HEK293 (cell line): ENCODE measurements at regions not wholly inside any gene's neighbourhood (a gene's known extent, or its start where the extent isn't known, plus 50 kb on each side); places are given as distances from the start of the nearest gene placed in this dataset.

Experiments used
- CTCF ChIA-PET: fragments of 350-600 bp; formaldehyde crosslinking; extraction: SDS; loops from one replicate; lab custom pipeline; 2021; ENCODE audit warnings: antibody characterized with exemption; lab: Yijun Ruan, JAX
- POLR2A ChIA-PET: fragments of 300-600 bp; formaldehyde crosslinking; extraction: SDS; loops from one replicate; lab custom pipeline; 2020; ENCODE audit warnings: antibody characterized with exemption, inconsistent platforms; lab: Yijun Ruan, JAX
- H3K27ac ChIP-seq: fragments of 200-500 bp; sonication (Bioruptor generic); 2 replicates; pipeline ENCODE4 v1.5.1; 2014; ENCODE audit warnings: low read depth, low read length, control low read depth, inconsistent platforms; ENCODE audit errors: extremely low read depth
- H3K36me3 ChIP-seq, 2 experiments: fragments of 200-500 bp in 1 of 2; sonication (Bioruptor generic) in 1 of 2; 1 replicate in 1 of 2; 2 replicates in 1 of 2; pipeline ENCODE4 v1.5.1; 2014 to 2017; ENCODE audit warnings: inconsistent platforms in 2 of 2, low read length in 2 of 2; ENCODE audit not compliant: control insufficient read depth in 2 of 2, insufficient read depth in 1 of 2
- H3K4me1 ChIP-seq: fragments of 200-500 bp; sonication (Bioruptor generic); 2 replicates; pipeline ENCODE4 v1.5.1; 2014; ENCODE audit warnings: mild to moderate bottlenecking, low read length, inconsistent platforms; ENCODE audit not compliant: control insufficient read depth, insufficient read depth
- H3K4me3 ChIP-seq: 2 replicates; pipeline ENCODE4 v1.5.1; 2011; ENCODE audit warnings: low read depth, mild to moderate bottlenecking, control low read depth, low read length, moderate library complexity
- H3K9me3 ChIP-seq: fragments of 200-500 bp; sonication (Bioruptor generic); 2 replicates; pipeline ENCODE4 v1.5.1; 2014; ENCODE audit warnings: low read depth, low read length, inconsistent platforms; ENCODE audit not compliant: control insufficient read depth, insufficient read depth
- EGR2 ChIP-seq: fragments of 450-650 bp; formaldehyde crosslinking; IDR thresholded peaks from 2 replicates; pipeline ENCODE4 v1.5.1; 2016; ENCODE audit warnings: low read depth, missing biosample characterization, missing genetic modification characterization
- GLIS1 ChIP-seq: fragments of 450-650 bp; formaldehyde crosslinking; IDR thresholded peaks from 2 replicates; pipeline ENCODE4 v1.5.1; 2016; ENCODE audit warnings: missing biosample characterization, missing genetic modification characterization
- IKZF3 ChIP-seq: fragments of 450-650 bp; IDR thresholded peaks from 2 replicates; pipeline ENCODE4 v1.5.0; 2018; ENCODE audit warnings: missing biosample characterization, mild to moderate bottlenecking, missing genetic modification characterization, moderate library complexity
- KLF8 ChIP-seq: fragments of 450-650 bp; formaldehyde crosslinking; IDR thresholded peaks from 2 replicates; pipeline ENCODE4 v1.5.1; 2016; ENCODE audit warnings: missing biosample characterization, missing genetic modification characterization
- SP7 ChIP-seq: fragments of 450-650 bp; formaldehyde crosslinking; IDR thresholded peaks from 2 replicates; pipeline ENCODE4 v1.5.1; 2016; ENCODE audit warnings: missing biosample characterization, missing genetic modification characterization
- YY2 ChIP-seq: fragments of 450-650 bp; formaldehyde crosslinking; IDR thresholded peaks from 2 replicates; pipeline ENCODE4 v1.5.1; 2016; ENCODE audit warnings: missing biosample characterization, missing genetic modification characterization
- ZEB2 ChIP-seq: fragments of 450-650 bp; formaldehyde crosslinking; IDR thresholded peaks from 2 replicates; pipeline ENCODE4 v1.5.1; 2016; ENCODE audit warnings: missing biosample characterization, missing genetic modification characterization
- ZIC2 ChIP-seq: fragments of 450-650 bp; formaldehyde crosslinking; IDR thresholded peaks from 2 replicates; pipeline ENCODE4 v1.5.1; 2016; ENCODE audit warnings: missing biosample characterization, missing genetic modification characterization
- ZNF133 ChIP-seq: fragments of 450-650 bp; formaldehyde crosslinking; IDR thresholded peaks from 2 replicates; pipeline ENCODE4 v1.5.1; 2016; ENCODE audit warnings: missing biosample characterization, missing genetic modification characterization
- ZNF146 ChIP-seq: fragments of 450-650 bp; formaldehyde crosslinking; IDR thresholded peaks from 2 replicates; pipeline ENCODE4 v1.5.1; 2016; ENCODE audit warnings: missing biosample characterization, missing genetic modification characterization
- ZNF202 ChIP-seq: fragments of 450-650 bp; formaldehyde crosslinking; IDR thresholded peaks from 2 replicates; pipeline ENCODE4 v1.5.1; 2016; ENCODE audit warnings: missing biosample characterization, missing genetic modification characterization, borderline replicate concordance
- ZNF23 ChIP-seq: fragments of 450-650 bp; formaldehyde crosslinking; IDR thresholded peaks from 2 replicates; pipeline ENCODE4 v1.5.1; 2016; ENCODE audit warnings: missing biosample characterization, missing genetic modification characterization, borderline replicate concordance
- ZNF350 ChIP-seq: fragments of 450-650 bp; formaldehyde crosslinking; IDR thresholded peaks from 2 replicates; pipeline ENCODE4 v1.5.0; 2017; ENCODE audit warnings: missing biosample characterization, mild to moderate bottlenecking, missing genetic modification characterization
- ZNF354C ChIP-seq: fragments of 450-650 bp; formaldehyde crosslinking; IDR thresholded peaks from 2 replicates; pipeline ENCODE4 v1.5.1; 2016; ENCODE audit warnings: missing biosample characterization, missing genetic modification characterization, low read depth, borderline replicate concordance
- ZNF391 ChIP-seq: fragments of 450-650 bp; formaldehyde crosslinking; IDR thresholded peaks from 2 replicates; pipeline ENCODE4 v1.5.1; 2016; ENCODE audit warnings: low read depth, missing biosample characterization, missing genetic modification characterization, borderline replicate concordance
- ZNF423 ChIP-seq: fragments of 450-650 bp; formaldehyde crosslinking; IDR thresholded peaks from 2 replicates; pipeline ENCODE4 v1.5.1; 2016; ENCODE audit warnings: missing biosample characterization, missing genetic modification characterization
- ZNF561 ChIP-seq: fragments of 450-650 bp; IDR thresholded peaks from 2 replicates; pipeline ENCODE4 v1.5.1; 2018; ENCODE audit warnings: missing biosample characterization, missing genetic modification characterization, borderline replicate concordance
- ZNF585B ChIP-seq: fragments of 450-650 bp; formaldehyde crosslinking; IDR thresholded peaks from 2 replicates; pipeline ENCODE4 v1.5.1; 2016; ENCODE audit warnings: missing biosample characterization, missing genetic modification characterization
- ZNF596 ChIP-seq: fragments of 450-650 bp; IDR thresholded peaks from 2 replicates; pipeline ENCODE4 v1.5.0; 2018; ENCODE audit warnings: missing biosample characterization, mild to moderate bottlenecking, missing genetic modification characterization, moderate library complexity
- ZNF600 ChIP-seq: fragments of 450-650 bp; formaldehyde crosslinking; IDR thresholded peaks from 2 replicates; pipeline ENCODE4 v1.5.1; 2016; ENCODE audit warnings: missing biosample characterization, missing genetic modification characterization
- ZNF664 ChIP-seq: fragments of 450-650 bp; formaldehyde crosslinking; IDR thresholded peaks from 2 replicates; pipeline ENCODE4 v1.5.1; 2016; ENCODE audit warnings: missing biosample characterization, missing genetic modification characterization
- ZSCAN30 ChIP-seq: fragments of 450-650 bp; IDR thresholded peaks from 2 replicates; pipeline ENCODE4 v1.5.1; 2018; ENCODE audit warnings: missing biosample characterization, mild to moderate bottlenecking, missing genetic modification characterization, moderate library complexity
- TF ChIP-seq, protein P1 (sequence below): fragments of 450-650 bp; formaldehyde crosslinking; IDR thresholded peaks from 2 replicates; pipeline ENCODE4 v1.5.1; 2016; ENCODE audit warnings: missing biosample characterization, missing genetic modification characterization
- TF ChIP-seq, protein P2 (sequence below): fragments of 450-650 bp; formaldehyde crosslinking; IDR thresholded peaks from 2 replicates; pipeline ENCODE4 v1.5.1; 2016; ENCODE audit warnings: missing biosample characterization, missing genetic modification characterization
- TF ChIP-seq, protein P3 (sequence below): fragments of 450-650 bp; formaldehyde crosslinking; IDR thresholded peaks from 2 replicates; pipeline ENCODE4 v1.5.1; 2016; ENCODE audit warnings: missing biosample characterization, missing genetic modification characterization
- TF ChIP-seq, protein P4 (sequence below): fragments of 450-650 bp; formaldehyde crosslinking; IDR thresholded peaks from 2 replicates; pipeline ENCODE4 v1.5.1; 2016; ENCODE audit warnings: missing biosample characterization, missing genetic modification characterization
- TF ChIP-seq, protein P5 (sequence below): fragments of 450-650 bp; formaldehyde crosslinking; IDR thresholded peaks from 2 replicates; pipeline ENCODE4 v1.5.1; 2017; ENCODE audit warnings: missing biosample characterization, missing genetic modification characterization

DNA sequence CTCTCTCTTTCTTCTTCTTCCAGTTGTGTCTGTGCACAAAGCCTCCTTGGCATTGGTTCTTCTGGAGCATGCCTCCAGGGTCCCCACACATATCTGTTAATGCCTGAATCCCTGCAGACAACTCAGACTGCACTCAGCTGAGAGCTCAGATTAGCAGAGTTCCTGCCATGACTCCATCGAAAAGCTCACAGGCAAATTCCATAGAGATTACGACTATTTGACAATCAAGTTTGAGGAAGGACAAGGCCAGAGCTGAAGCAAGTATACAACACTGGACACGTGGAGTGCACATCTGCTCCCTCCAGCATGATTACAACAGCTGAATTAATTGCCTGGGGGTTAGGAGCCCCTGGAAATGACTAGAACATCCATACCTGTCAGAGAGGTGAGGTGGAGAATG lies 190.7 kb downstream of the INSIG2 start:
- CTCF ChIA-PET: interaction anchor here (0.5 to 1.4 kb wide), 3 partner anchors 62 to 232 kb away, joined by 3 to 7 read pairs (median 3); no protein-coding TSS in a partner anchor
- TF ChIP-seq, protein P1, sequence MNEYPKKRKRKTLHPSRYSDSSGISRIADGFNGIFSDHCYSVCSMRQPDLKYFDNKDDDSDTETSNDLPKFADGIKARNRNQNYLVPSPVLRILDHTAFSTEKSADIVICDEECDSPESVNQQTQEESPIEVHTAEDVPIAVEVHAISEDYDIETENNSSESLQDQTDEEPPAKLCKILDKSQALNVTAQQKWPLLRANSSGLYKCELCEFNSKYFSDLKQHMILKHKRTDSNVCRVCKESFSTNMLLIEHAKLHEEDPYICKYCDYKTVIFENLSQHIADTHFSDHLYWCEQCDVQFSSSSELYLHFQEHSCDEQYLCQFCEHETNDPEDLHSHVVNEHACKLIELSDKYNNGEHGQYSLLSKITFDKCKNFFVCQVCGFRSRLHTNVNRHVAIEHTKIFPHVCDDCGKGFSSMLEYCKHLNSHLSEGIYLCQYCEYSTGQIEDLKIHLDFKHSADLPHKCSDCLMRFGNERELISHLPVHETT (tag by site-specific recombination): no peak
- TF ChIP-seq ZNF350 (tag by site-specific recombination) (no peak), ZNF423 (tag by site-specific recombination) (no peak), ZNF585B (tag by site-specific recombination) (no peak), ZIC2 (no peak), ZNF596 (no peak), ZNF146 (tag by site-specific recombination) (no peak), GLIS1 (no peak), ZNF23 (no peak), ZNF133 (no peak), ZNF600 (tag by site-specific recombination) (no peak)
- TF ChIP-seq, protein P2, sequence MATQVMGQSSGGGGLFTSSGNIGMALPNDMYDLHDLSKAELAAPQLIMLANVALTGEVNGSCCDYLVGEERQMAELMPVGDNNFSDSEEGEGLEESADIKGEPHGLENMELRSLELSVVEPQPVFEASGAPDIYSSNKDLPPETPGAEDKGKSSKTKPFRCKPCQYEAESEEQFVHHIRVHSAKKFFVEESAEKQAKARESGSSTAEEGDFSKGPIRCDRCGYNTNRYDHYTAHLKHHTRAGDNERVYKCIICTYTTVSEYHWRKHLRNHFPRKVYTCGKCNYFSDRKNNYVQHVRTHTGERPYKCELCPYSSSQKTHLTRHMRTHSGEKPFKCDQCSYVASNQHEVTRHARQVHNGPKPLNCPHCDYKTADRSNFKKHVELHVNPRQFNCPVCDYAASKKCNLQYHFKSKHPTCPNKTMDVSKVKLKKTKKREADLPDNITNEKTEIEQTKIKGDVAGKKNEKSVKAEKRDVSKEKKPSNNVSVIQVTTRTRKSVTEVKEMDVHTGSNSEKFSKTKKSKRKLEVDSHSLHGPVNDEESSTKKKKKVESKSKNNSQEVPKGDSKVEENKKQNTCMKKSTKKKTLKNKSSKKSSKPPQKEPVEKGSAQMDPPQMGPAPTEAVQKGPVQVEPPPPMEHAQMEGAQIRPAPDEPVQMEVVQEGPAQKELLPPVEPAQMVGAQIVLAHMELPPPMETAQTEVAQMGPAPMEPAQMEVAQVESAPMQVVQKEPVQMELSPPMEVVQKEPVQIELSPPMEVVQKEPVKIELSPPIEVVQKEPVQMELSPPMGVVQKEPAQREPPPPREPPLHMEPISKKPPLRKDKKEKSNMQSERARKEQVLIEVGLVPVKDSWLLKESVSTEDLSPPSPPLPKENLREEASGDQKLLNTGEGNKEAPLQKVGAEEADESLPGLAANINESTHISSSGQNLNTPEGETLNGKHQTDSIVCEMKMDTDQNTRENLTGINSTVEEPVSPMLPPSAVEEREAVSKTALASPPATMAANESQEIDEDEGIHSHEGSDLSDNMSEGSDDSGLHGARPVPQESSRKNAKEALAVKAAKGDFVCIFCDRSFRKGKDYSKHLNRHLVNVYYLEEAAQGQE (tag by site-specific recombination): no peak
- TF ChIP-seq, protein P3, sequence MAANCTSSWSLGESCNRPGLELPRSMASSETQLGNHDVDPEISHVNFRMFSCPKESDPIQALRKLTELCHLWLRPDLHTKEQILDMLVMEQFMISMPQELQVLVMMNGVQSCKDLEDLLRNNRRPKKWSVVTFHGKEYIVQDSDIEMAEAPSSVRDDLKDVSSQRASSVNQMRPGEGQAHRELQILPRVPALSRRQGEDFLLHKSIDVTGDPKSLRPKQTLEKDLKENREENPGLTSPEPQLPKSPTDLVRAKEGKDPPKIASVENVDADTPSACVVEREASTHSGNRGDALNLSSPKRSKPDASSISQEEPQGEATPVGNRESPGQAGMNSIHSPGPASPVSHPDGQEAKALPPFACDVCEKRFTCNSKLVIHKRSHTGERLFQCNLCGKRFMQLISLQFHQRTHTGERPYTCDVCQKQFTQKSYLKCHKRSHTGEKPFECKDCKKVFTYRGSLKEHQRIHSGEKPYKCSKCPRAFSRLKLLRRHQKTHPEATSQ (tag by site-specific recombination): no peak
- TF ChIP-seq, all 188 proteins: peak for 0
- no peak overlapping the region for H3K27ac ChIP-seq
- no peaks in the 10 kb centered on the region for H3K4me1 ChIP-seq
- POLR2A ChIA-PET: no interaction called here
- H3K9me3 ChIP-seq: no peaks in the 10 kb centered on the region
- no peaks in the 10 kb centered on the region for H3K36me3 ChIP-seq
- H3K4me3 ChIP-seq: no peak overlapping the region

DNA sequence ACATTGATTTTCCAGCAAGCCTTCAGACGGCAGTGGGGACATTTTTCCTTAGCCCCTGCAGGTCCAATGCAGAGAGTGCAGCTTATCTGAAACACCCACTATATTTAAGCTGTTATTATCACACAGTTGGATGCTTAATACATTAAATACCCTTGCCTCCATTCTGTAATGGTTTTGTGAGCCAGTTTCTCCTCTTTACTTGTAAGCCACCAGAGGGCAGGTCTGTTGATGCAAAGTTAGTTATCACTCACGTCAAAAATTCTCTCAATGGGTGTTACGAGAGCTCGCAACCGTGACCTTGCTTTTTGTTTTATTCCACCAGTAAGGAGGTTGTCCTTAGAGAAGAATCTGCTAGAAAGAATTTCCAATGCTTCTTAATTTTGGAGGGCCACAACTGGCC lies 189.8 kb downstream of the INSIG2 start:
- Histone ChIP-seq H3K36me3 (no peaks in the 10 kb centered on the region), H3K9me3 (no peaks in the 10 kb centered on the region), H3K4me3 (no peak overlapping the region), H3K4me1 (no peaks in the 10 kb centered on the region), H3K27ac (no peak overlapping the region)
- ChIA-PET CTCF (interaction anchor here (1.4 kb wide), 1 partner anchor 231 kb away, joined by 3 read pairs; no protein-coding TSS in a partner anchor), POLR2A (no interaction called here)
- TF ChIP-seq, protein P4, sequence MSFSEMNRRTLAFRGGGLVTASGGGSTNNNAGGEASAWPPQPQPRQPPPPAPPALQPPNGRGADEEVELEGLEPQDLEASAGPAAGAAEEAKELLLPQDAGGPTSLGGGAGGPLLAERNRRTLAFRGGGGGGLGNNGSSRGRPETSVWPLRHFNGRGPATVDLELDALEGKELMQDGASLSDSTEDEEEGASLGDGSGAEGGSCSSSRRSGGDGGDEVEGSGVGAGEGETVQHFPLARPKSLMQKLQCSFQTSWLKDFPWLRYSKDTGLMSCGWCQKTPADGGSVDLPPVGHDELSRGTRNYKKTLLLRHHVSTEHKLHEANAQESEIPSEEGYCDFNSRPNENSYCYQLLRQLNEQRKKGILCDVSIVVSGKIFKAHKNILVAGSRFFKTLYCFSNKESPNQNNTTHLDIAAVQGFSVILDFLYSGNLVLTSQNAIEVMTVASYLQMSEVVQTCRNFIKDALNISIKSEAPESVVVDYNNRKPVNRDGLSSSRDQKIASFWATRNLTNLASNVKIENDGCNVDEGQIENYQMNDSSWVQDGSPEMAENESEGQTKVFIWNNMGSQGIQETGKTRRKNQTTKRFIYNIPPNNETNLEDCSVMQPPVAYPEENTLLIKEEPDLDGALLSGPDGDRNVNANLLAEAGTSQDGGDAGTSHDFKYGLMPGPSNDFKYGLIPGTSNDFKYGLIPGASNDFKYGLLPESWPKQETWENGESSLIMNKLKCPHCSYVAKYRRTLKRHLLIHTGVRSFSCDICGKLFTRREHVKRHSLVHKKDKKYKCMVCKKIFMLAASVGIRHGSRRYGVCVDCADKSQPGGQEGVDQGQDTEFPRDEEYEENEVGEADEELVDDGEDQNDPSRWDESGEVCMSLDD (tag by site-specific recombination): no peak
- TF ChIP-seq YY2 (tag by site-specific recombination) (no peak), ZSCAN30 (tag by site-specific recombination) (no peak), ZNF664 (no peak), ZNF354C (tag by site-specific recombination) (no peak), ZNF561 (no peak), ZNF202 (tag by site-specific recombination) (no peak), SP7 (no peak), ZEB2 (tag by site-specific recombination) (no peak), KLF8 (tag by site-specific recombination) (no peak), IKZF3 (tag by site-specific recombination) (no peak), ZNF391 (no peak), EGR2 (tag by site-specific recombination) (no peak)
- TF ChIP-seq, protein P5, sequence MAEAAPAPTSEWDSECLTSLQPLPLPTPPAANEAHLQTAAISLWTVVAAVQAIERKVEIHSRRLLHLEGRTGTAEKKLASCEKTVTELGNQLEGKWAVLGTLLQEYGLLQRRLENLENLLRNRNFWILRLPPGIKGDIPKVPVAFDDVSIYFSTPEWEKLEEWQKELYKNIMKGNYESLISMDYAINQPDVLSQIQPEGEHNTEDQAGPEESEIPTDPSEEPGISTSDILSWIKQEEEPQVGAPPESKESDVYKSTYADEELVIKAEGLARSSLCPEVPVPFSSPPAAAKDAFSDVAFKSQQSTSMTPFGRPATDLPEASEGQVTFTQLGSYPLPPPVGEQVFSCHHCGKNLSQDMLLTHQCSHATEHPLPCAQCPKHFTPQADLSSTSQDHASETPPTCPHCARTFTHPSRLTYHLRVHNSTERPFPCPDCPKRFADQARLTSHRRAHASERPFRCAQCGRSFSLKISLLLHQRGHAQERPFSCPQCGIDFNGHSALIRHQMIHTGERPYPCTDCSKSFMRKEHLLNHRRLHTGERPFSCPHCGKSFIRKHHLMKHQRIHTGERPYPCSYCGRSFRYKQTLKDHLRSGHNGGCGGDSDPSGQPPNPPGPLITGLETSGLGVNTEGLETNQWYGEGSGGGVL (tag by site-specific recombination): no peak
